CD14-positive monocyte (primary cell): ENCODE measurements at regions not wholly inside any gene's neighbourhood (a gene's known extent, or its start where the extent isn't known, plus 50 kb on each side); places are given as distances from the start of the nearest gene placed in this dataset.

ENCODE experiments used
- DNase-seq, 3 donors: peaks; one replicate each; pipeline ENCODE4 v3.0.0-alpha.2; 2011 to 2022
- H2AFZ ChIP-seq: 2 replicates; pipeline ENCODE4 v1.6.0; 2012; ENCODE audit warnings: mild to moderate bottlenecking, low read depth, low read length, inconsistent platforms; ENCODE audit not compliant: insufficient read depth, poor library complexity, severe bottlenecking
- H3K27ac ChIP-seq, 2 donors: 1 replicate in 1 of 2; 2 replicates in 1 of 2; pipeline ENCODE4 v1.5.1; 2012 to 2013; ENCODE audit warnings: low read length in 2 of 2, control low read depth in 1 of 2, inconsistent platforms in 1 of 2, low read depth in 1 of 2, mild to moderate bottlenecking in 1 of 2
- H3K27me3 ChIP-seq, 2 donors: one replicate each; pipeline versions ENCODE4 v1.6.0 to v1.6.1; 2011 to 2013; ENCODE audit warnings: low read length in 2 of 2; ENCODE audit not compliant: control insufficient read depth in 2 of 2, insufficient read depth in 2 of 2
- H3K36me3 ChIP-seq, 2 donors: replicated peaks in 1 of 2; 1 replicate in 1 of 2; 2 replicates in 1 of 2; pipeline versions ENCODE4 v1.5.1 to v1.6.1; 2012 to 2013; ENCODE audit warnings: low read length in 2 of 2, control low read depth in 1 of 2, inconsistent platforms in 1 of 2, mild to moderate bottlenecking in 1 of 2; ENCODE audit not compliant: insufficient read depth in 2 of 2, control insufficient read depth in 1 of 2
- H3K4me1 ChIP-seq, 2 donors: 1 replicate in 1 of 2; 2 replicates in 1 of 2; pipeline versions ENCODE4 v1.5.1 to v1.6.1; 2012 to 2013; ENCODE audit warnings: low read length in 2 of 2, control low read depth in 1 of 2, inconsistent platforms in 1 of 2, mild to moderate bottlenecking in 1 of 2, moderate library complexity in 1 of 2; ENCODE audit not compliant: insufficient read depth in 2 of 2, control insufficient read depth in 1 of 2
- H3K4me2 ChIP-seq: replicated peaks from 2 replicates; pipeline ENCODE3; 2012; ENCODE audit warnings: low read length, moderate library complexity, mild to moderate bottlenecking; ENCODE audit not compliant: poor library complexity, severe bottlenecking; ENCODE audit errors: extremely low read depth
- H3K4me3 ChIP-seq, 3 experiments: fragments of 200-600 bp in 1 of 3; sonication (generic) in 1 of 3; replicated peaks in 1 of 3; 1 replicate in 2 of 3; 2 replicates in 1 of 3; pipeline ENCODE4 v1.5.1; 2011 to 2013; ENCODE audit warnings: low read length in 3 of 3, mild to moderate bottlenecking in 3 of 3, control low read depth in 2 of 3, low read depth in 2 of 3, inconsistent platforms in 1 of 3, moderate library complexity in 1 of 3
- H3K79me2 ChIP-seq: 2 replicates; pipeline ENCODE4 v1.6.0; 2012; ENCODE audit warnings: mild to moderate bottlenecking, control low read depth, inconsistent platforms, low read length, moderate library complexity; ENCODE audit not compliant: insufficient read depth
- H3K9ac ChIP-seq: 2 replicates; pipeline ENCODE4 v1.6.0; 2017; ENCODE audit warnings: low read length, mild to moderate bottlenecking; ENCODE audit not compliant: insufficient read depth, poor library complexity, severe bottlenecking
- H3K9me3 ChIP-seq, 2 donors: replicated peaks in 1 of 2; 1 replicate in 1 of 2; 2 replicates in 1 of 2; pipeline versions ENCODE4 v1.5.1 to v1.6.1; 2012 to 2013; ENCODE audit warnings: low read length in 2 of 2, control low read depth in 1 of 2; ENCODE audit not compliant: control insufficient read depth in 1 of 2, insufficient read depth in 1 of 2
- H4K20me1 ChIP-seq: 2 replicates; pipeline ENCODE4 v1.6.0; 2012; ENCODE audit warnings: mild to moderate bottlenecking, low read length, control low read depth, moderate library complexity; ENCODE audit not compliant: insufficient read depth
- H3K27ac Mint-ChIP-seq, 7 donors: one replicate each; pipeline ENCODE4 v1.8.0; 2020; ENCODE audit warnings: mild to moderate bottlenecking in 7 of 7, mixed read lengths in 7 of 7, moderate library complexity in 6 of 7, inconsistent platforms in 2 of 7
- H3K27me3 Mint-ChIP-seq, 3 donors: one replicate each; pipeline ENCODE4 v1.8.0; 2021 to 2022; ENCODE audit warnings: low read depth in 3 of 3, mild to moderate bottlenecking in 3 of 3, mixed read lengths in 3 of 3, moderate library complexity in 3 of 3, inconsistent platforms in 1 of 3
- H3K36me3 Mint-ChIP-seq, 2 donors: one replicate each; pipeline ENCODE4 v1.8.0; 2020; ENCODE audit warnings: mixed read lengths in 2 of 2, inconsistent platforms in 1 of 2, mild to moderate bottlenecking in 1 of 2
- H3K4me1 Mint-ChIP-seq: one replicate; pipeline ENCODE4 v1.8.0; 2020; ENCODE audit warnings: mild to moderate bottlenecking, mixed read lengths
- H3K4me3 Mint-ChIP-seq, 2 donors: one replicate each; pipeline ENCODE4 v1.8.0; 2020; ENCODE audit warnings: mild to moderate bottlenecking in 2 of 2, mixed read lengths in 2 of 2, moderate library complexity in 1 of 2
- H3K9me3 Mint-ChIP-seq, 7 donors: one replicate each; pipeline ENCODE4 v1.8.0; 2020 to 2022; ENCODE audit warnings: mixed read lengths in 7 of 7, mild to moderate bottlenecking in 6 of 7, moderate library complexity in 6 of 7, inconsistent platforms in 2 of 7
- WGBS: methylation state at CpG from one replicate; pipeline ENCODE4 v1.1.5; 2013; ENCODE audit warnings: missing lambda C conversion rate; ENCODE audit not compliant: insufficient coverage; 5-methylcytosine and 5-hydroxymethylcytosine counted together
- intact Hi-C, 2 donors: fragments of 100-400 bp; cut with micrococcal nuclease; formaldehyde crosslinking; loops; one replicate each; pipeline versions ENCODE4 v1.15.0 to v1.15.1; 2023
- TF ChIP-seq, protein P1 (sequence below): fragments of 200-600 bp; IDR thresholded peaks from one replicate; pipeline ENCODE4 v1.8.0; 2022; ENCODE audit warnings: antibody characterized with exemption, mild to moderate bottlenecking

DNA sequence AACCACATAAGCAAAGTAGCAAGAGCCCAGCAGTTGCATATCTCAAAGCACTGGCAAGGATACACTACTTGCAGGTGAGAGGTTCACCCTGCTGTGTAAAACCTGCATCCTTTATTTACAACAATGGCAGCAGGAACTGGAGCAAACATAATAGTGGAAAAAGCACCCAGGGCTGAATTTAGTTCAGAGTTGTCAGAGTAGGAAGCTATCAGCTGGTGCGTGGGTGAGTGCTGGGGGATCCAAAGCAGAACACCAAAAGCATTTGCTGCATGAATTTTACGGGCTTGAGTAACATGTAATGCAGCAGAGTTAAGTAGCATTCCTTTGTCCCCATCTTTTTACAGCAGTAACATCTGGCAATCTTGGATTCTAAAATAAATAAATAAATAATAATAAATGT is 73.5 kb upstream of the SRD5A2 start:
- Histone ChIP-seq H3K36me3 (no peaks in the 10 kb centered on the region), H3K9ac (no peak overlapping the region), H3K27ac (no peak overlapping the region), H3K4me2 (no peak overlapping the region), H4K20me1 (no peaks in the 10 kb centered on the region), H3K4me3 (no peak overlapping the region), H3K27me3 (no peaks in the 10 kb centered on the region), H2AFZ (no peak overlapping the region), H3K79me2 (no peaks in the 10 kb centered on the region), H3K4me1 (no peaks in the 10 kb centered on the region), H3K9me3 (no peaks in the 10 kb centered on the region)
- WGBS = 80% methylated on average over 1 of the region's 2 CpGs
- no peak for DNase-seq
- H3K4me3 Mint-ChIP-seq = no peak overlapping the region
- no peak overlapping the region for H3K27ac Mint-ChIP-seq
- TF ChIP-seq, protein P1, sequence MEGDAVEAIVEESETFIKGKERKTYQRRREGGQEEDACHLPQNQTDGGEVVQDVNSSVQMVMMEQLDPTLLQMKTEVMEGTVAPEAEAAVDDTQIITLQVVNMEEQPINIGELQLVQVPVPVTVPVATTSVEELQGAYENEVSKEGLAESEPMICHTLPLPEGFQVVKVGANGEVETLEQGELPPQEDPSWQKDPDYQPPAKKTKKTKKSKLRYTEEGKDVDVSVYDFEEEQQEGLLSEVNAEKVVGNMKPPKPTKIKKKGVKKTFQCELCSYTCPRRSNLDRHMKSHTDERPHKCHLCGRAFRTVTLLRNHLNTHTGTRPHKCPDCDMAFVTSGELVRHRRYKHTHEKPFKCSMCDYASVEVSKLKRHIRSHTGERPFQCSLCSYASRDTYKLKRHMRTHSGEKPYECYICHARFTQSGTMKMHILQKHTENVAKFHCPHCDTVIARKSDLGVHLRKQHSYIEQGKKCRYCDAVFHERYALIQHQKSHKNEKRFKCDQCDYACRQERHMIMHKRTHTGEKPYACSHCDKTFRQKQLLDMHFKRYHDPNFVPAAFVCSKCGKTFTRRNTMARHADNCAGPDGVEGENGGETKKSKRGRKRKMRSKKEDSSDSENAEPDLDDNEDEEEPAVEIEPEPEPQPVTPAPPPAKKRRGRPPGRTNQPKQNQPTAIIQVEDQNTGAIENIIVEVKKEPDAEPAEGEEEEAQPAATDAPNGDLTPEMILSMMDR = no peak
- H3K27me3 Mint-ChIP-seq = peaks cover 1 to 7% (median 4%) of the 10 kb centered on the region in 3 donors
- H3K4me1 Mint-ChIP-seq = no peaks in the 10 kb centered on the region
- intact Hi-C loops = no loop called here
- H3K36me3 Mint-ChIP-seq = no peaks in the 10 kb centered on the region
- H3K9me3 Mint-ChIP-seq = peaks cover 1 to 14% (median 5%) of the 10 kb centered on the region in 7 donors

DNA sequence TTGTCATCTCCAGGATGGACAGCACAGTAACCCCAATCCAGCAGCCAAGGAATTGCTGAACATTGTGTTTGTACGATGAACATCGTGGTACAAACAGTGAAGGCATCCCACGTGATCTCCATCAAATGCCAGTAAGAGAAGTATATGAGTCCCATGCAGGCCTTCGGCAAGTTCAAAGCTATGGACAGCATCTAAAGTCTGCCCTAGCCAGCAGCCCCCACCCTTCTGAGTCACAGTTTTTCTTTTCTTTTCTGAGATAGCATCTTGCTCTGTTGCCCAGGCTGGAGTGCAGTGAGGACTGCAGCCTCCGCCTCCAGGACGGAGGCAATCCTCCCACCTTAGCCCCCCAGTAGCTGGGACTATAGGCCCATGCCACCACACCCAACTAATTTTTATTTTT is 71.0 kb upstream of the SRD5A2 start:
- no peaks in the 10 kb centered on the region for H4K20me1 ChIP-seq
- no peaks in the 10 kb centered on the region for H3K79me2 ChIP-seq
- no peak overlapping the region for H3K4me2 ChIP-seq
- no peaks in the 10 kb centered on the region for H3K36me3 Mint-ChIP-seq
- H3K4me3 Mint-ChIP-seq = no peak overlapping the region
- H3K36me3 ChIP-seq = no peaks in the 10 kb centered on the region
- H3K9ac ChIP-seq = no peak overlapping the region
- H3K27ac Mint-ChIP-seq = no peak overlapping the region
- no peaks in the 10 kb centered on the region for H3K4me1 Mint-ChIP-seq
- intact Hi-C loops = no loop called here
- TF ChIP-seq, protein P1 = no peak
- no peaks in the 10 kb centered on the region for H3K27me3 ChIP-seq
- no peaks in the 10 kb centered on the region for H3K4me1 ChIP-seq
- no peak overlapping the region for H2AFZ ChIP-seq
- no peak for DNase-seq
- peaks cover 0 to 8% (median 1%) of the 10 kb centered on the region in 7 donors for H3K9me3 Mint-ChIP-seq
- H3K4me3 ChIP-seq = no peak overlapping the region
- no peak overlapping the region for H3K27ac ChIP-seq
- WGBS = 96% methylated on average over 4 of the region's 6 CpGs
- peaks cover 1 to 8% (median 4%) of the 10 kb centered on the region in 3 donors for H3K27me3 Mint-ChIP-seq
- no peaks in the 10 kb centered on the region for H3K9me3 ChIP-seq
